DMS114 treated with DMSO at 0.1 percent for 48 hours (cell line): ENCODE measurements at regions not wholly inside any gene's neighbourhood (a gene's known extent, or its start where the extent isn't known, plus 50 kb on each side); places are given as distances from the start of the nearest gene placed in this dataset.

Source experiments
- DNase-seq: peaks from one replicate; lab custom pipeline; 2025; ENCODE audit not compliant: unreplicated experiment; lab: John Stamatoyannopoulos, UW

- no peak for DNase-seq
Measured at GRCh38 chr6:47360388-47360787, 50.7 kb upstream of the TNFRSF21 start.

GRCh38 chr6:47362857-47363461 lies 53.3 kb upstream of the TNFRSF21 start:
- DNase-seq = no peak

GRCh38 chr6:47363736-47364135 lies 54.0 kb upstream of the TNFRSF21 start:
- DNase-seq = no peak

- no peak for DNase-seq
Measured at GRCh38 chr6:47366335-47366890, 56.7 kb upstream of the TNFRSF21 start.

GRCh38 chr6:47371139-47371869 lies 61.6 kb upstream of the TNFRSF21 start:
- DNase-seq = no peak

- no peak for DNase-seq
Measured at GRCh38 chr6:47371870-47372255, 62.2 kb upstream of the TNFRSF21 start.

- DNase-seq = no peak
Measured at GRCh38 chr6:47372318-47372717, 62.6 kb upstream of the TNFRSF21 start.

GRCh38 chr6:47375426-47375825 lies 65.7 kb upstream of the TNFRSF21 start:
- DNase-seq = no peak

- no peak for DNase-seq
Measured at GRCh38 chr6:47376930-47377329, 67.2 kb upstream of the TNFRSF21 start.

- no peak for DNase-seq
Measured at GRCh38 chr6:47377971-47378370, 68.3 kb upstream of the TNFRSF21 start.

GRCh38 chr6:47379328-47379727 lies 69.6 kb upstream of the TNFRSF21 start:
- no peak for DNase-seq

- no peak for DNase-seq
Measured at GRCh38 chr6:47380251-47380650, 70.5 kb upstream of the TNFRSF21 start.

GRCh38 chr6:47381036-47381435 lies 71.3 kb upstream of the TNFRSF21 start:
- DNase-seq = no peak

GRCh38 chr6:47383360-47383759 lies 73.7 kb upstream of the TNFRSF21 start:
- no peak for DNase-seq

GRCh38 chr6:47391675-47392074 lies 82.0 kb upstream of the TNFRSF21 start:
- no peak for DNase-seq

- DNase-seq = no peak
Measured at GRCh38 chr6:47392251-47392650, 82.5 kb upstream of the TNFRSF21 start.

- no peak for DNase-seq
Measured at GRCh38 chr6:47396401-47397069, 81.1 kb upstream of the CD2AP start.

GRCh38 chr6:47400581-47400980 lies 77.0 kb upstream of the CD2AP start:
- no peak for DNase-seq

GRCh38 chr6:47402081-47402480 lies 75.5 kb upstream of the CD2AP start:
- DNase-seq = no peak

GRCh38 chr6:47403056-47403455 lies 74.5 kb upstream of the CD2AP start:
- no peak for DNase-seq

- no peak for DNase-seq
Measured at GRCh38 chr6:47403801-47404200, 73.8 kb upstream of the CD2AP start.

GRCh38 chr6:47404435-47404834 lies 73.2 kb upstream of the CD2AP start:
- DNase-seq = no peak
